DOHH2 (cell line): ENCODE measurements at regions not wholly inside any gene's neighbourhood (a gene's known extent, or its start where the extent isn't known, plus 50 kb on each side); places are given as distances from the start of the nearest gene placed in this dataset.
"Not testable (repeated sequence)": the region's sequence is repeated elsewhere in the genome, so short reads cannot be mapped to it uniquely, and the experiment has no call there.

ENCODE experiments used
- H3F3A ChIP-seq: fragments of 200-600 bp; sonication (generic), shearing (Covaris generic); 2 replicates; pipeline ENCODE4 v1.6.0; 2016; ENCODE audit warnings: antibody characterized with exemption, mild to moderate bottlenecking; ENCODE audit not compliant: control insufficient read depth, insufficient read depth
- H3K27ac ChIP-seq: fragments of 200-600 bp; sonication (generic); 2 replicates; pipeline ENCODE4 v1.5.1; 2014; ENCODE audit warnings: low read depth, mild to moderate bottlenecking, low read length, moderate library complexity
- H3K27me3 ChIP-seq: fragments of 200-600 bp; sonication (generic); 2 replicates; pipeline ENCODE4 v1.6.1; 2014; ENCODE audit warnings: mild to moderate bottlenecking, low read length, mixed read lengths; ENCODE audit not compliant: control insufficient read depth
- H3K36me3 ChIP-seq: fragments of 200-600 bp; sonication (generic); 2 replicates; pipeline ENCODE4 v1.6.1; 2014; ENCODE audit warnings: mild to moderate bottlenecking, low read length, moderate library complexity, mixed read lengths; ENCODE audit not compliant: control insufficient read depth
- H3K4me1 ChIP-seq: fragments of 200-600 bp; sonication (generic); 2 replicates; pipeline ENCODE4 v1.6.1; 2014; ENCODE audit warnings: mild to moderate bottlenecking, low read length, mixed read lengths; ENCODE audit not compliant: control insufficient read depth
- H3K4me2 ChIP-seq: fragments of 200-600 bp; sonication (generic); 2 replicates; pipeline ENCODE4 v1.6.0; 2014; ENCODE audit warnings: mild to moderate bottlenecking, low read length, moderate library complexity
- H3K4me3 ChIP-seq: fragments of 200-600 bp; sonication (generic); 2 replicates; pipeline ENCODE4 v1.5.1; 2014; ENCODE audit warnings: mild to moderate bottlenecking, low read length, mixed read lengths
- H3K79me2 ChIP-seq: fragments of 200-600 bp; sonication (generic); 2 replicates; pipeline ENCODE4 v1.6.1; 2014; ENCODE audit warnings: mild to moderate bottlenecking, low read length, mixed read lengths; ENCODE audit not compliant: control insufficient read depth
- H3K9me2 ChIP-seq: fragments of 200-600 bp; sonication (generic); replicated peaks from 2 replicates; pipeline ENCODE4 v1.6.1; 2014; ENCODE audit warnings: mild to moderate bottlenecking, low read length, mixed read lengths; ENCODE audit not compliant: control insufficient read depth
- H3K9me3 ChIP-seq: fragments of 200-600 bp; sonication (generic); 2 replicates; pipeline ENCODE4 v1.6.1; 2014; ENCODE audit warnings: antibody characterized with exemption, low read length, mixed read lengths; ENCODE audit not compliant: control insufficient read depth, insufficient read depth
- H4K20me1 ChIP-seq: fragments of 200-600 bp; sonication (generic); 2 replicates; pipeline ENCODE4 v1.6.0; 2014; ENCODE audit warnings: low read depth, mild to moderate bottlenecking, antibody characterized with exemption, low read length, moderate library complexity; ENCODE audit not compliant: control insufficient read depth, insufficient read depth
- CTCF ChIP-seq: fragments of 200-600 bp; sonication (generic); IDR thresholded peaks from one replicate; pipeline ENCODE4 v1.5.1; 2014; ENCODE audit warnings: antibody characterized with exemption, mild to moderate bottlenecking, low read depth, low read length; ENCODE audit not compliant: poor library complexity, severe bottlenecking
- EZH2phosphoT487 ChIP-seq: fragments of 200-600 bp; sonication (generic); IDR thresholded peaks from 2 replicates; pipeline ENCODE4 v1.6.1; 2017; ENCODE audit warnings: borderline replicate concordance, mild to moderate bottlenecking, antibody characterized with exemption, low read length, moderate library complexity, mixed read lengths

GRCh38 chr9:75545287-75545686 lies 345.2 kb upstream of the PCSK5 start:
- no peaks in the 10 kb centered on the region for H3K79me2 ChIP-seq
- no peak overlapping the region for H3K27ac ChIP-seq
- H3F3A ChIP-seq, result no peaks in the 10 kb centered on the region
- no peak for TF ChIP-seq CTCF
- no peaks in the 10 kb centered on the region for H3K27me3 ChIP-seq
- no peaks in the 10 kb centered on the region for H3K9me2 ChIP-seq
- no peaks in the 10 kb centered on the region for H3K9me3 ChIP-seq
- H3K36me3 ChIP-seq, result no peaks in the 10 kb centered on the region
- H3K4me3 ChIP-seq, result no peak overlapping the region
- no peak overlapping the region for H3K4me2 ChIP-seq
- no peaks in the 10 kb centered on the region for H3K4me1 ChIP-seq
- no peaks in the 10 kb centered on the region for H4K20me1 ChIP-seq

- H3K4me3 ChIP-seq, result no peak overlapping the region
- no peak overlapping the region for H3K4me2 ChIP-seq
- no peaks in the 10 kb centered on the region for H3K4me1 ChIP-seq
- no peak for TF ChIP-seq CTCF
- no peak for TF ChIP-seq EZH2phosphoT487
- H3K79me2 ChIP-seq, result no peaks in the 10 kb centered on the region
- no peak overlapping the region for H3K27ac ChIP-seq
- H3K27me3 ChIP-seq, result no peaks in the 10 kb centered on the region
- no peaks in the 10 kb centered on the region for H3K36me3 ChIP-seq
- no peaks in the 10 kb centered on the region for H3K9me3 ChIP-seq
- no peaks in the 10 kb centered on the region for H3F3A ChIP-seq
- no peaks in the 10 kb centered on the region for H4K20me1 ChIP-seq
- H3K9me2 ChIP-seq, result no peaks in the 10 kb centered on the region
Observed at GRCh38 chr9:75548871-75549270, 341.6 kb upstream of the PCSK5 start.

- H3K4me3 ChIP-seq, result no peak overlapping the region
- no peaks in the 10 kb centered on the region for H3K79me2 ChIP-seq
- H3K27me3 ChIP-seq, result no peaks in the 10 kb centered on the region
- no peaks in the 10 kb centered on the region for H3K9me2 ChIP-seq
- H4K20me1 ChIP-seq, result no peaks in the 10 kb centered on the region
- no peak overlapping the region for H3K27ac ChIP-seq
- no peaks in the 10 kb centered on the region for H3K9me3 ChIP-seq
- no peaks in the 10 kb centered on the region for H3F3A ChIP-seq
- H3K4me2 ChIP-seq, result no peak overlapping the region
- no peaks in the 10 kb centered on the region for H3K4me1 ChIP-seq
- TF ChIP-seq EZH2phosphoT487 (no peak), CTCF (no peak)
- H3K36me3 ChIP-seq, result no peaks in the 10 kb centered on the region
Observed at GRCh38 chr9:75551861-75552260, 338.6 kb upstream of the PCSK5 start.

- Histone ChIP-seq H3K79me2 (no peaks in the 10 kb centered on the region), H3K27me3 (no peaks in the 10 kb centered on the region), H3F3A (no peaks in the 10 kb centered on the region), H4K20me1 (no peaks in the 10 kb centered on the region), H3K27ac (no peak overlapping the region), H3K36me3 (no peaks in the 10 kb centered on the region), H3K4me1 (no peaks in the 10 kb centered on the region), H3K9me3 (no peaks in the 10 kb centered on the region), H3K9me2 (no peaks in the 10 kb centered on the region), H3K4me3 (no peak overlapping the region), H3K4me2 (no peak overlapping the region)
- TF ChIP-seq EZH2phosphoT487 (no peak), CTCF (no peak)
Observed at GRCh38 chr9:75552941-75553340, 337.5 kb upstream of the PCSK5 start.

- H3F3A ChIP-seq, H3K4me3 ChIP-seq, H3K79me2 ChIP-seq, H4K20me1 ChIP-seq, H3K27ac ChIP-seq, H3K27me3 ChIP-seq, H3K9me3 ChIP-seq, H3K4me1 ChIP-seq, H3K4me2 ChIP-seq, H3K36me3 ChIP-seq, H3K9me2 ChIP-seq: not testable (repeated sequence)
Observed at GRCh38 chr9:75566813-75567212, 323.7 kb upstream of the PCSK5 start.
